HepG2 (cell line): ENCODE measurements at regions not wholly inside any gene's neighbourhood (a gene's known extent, or its start where the extent isn't known, plus 50 kb on each side); places are given as distances from the start of the nearest gene placed in this dataset.

Source experiments
- ATAC-seq: fragments of 200-7000 bp; cut with Tn5 transposase; 3 replicates; pipeline ENCODE4 v1.9.1; 2020; ENCODE audit warnings: mild to moderate bottlenecking, moderate library complexity
- BruUV-seq: library from RNA; stranded (reverse); fragments of 400-500 nt; replicated peaks from 2 replicates; lab custom pipeline; 2021; lab: Mats Ljungman, UMichigan
- CTCF ChIA-PET: fragments of 300-600 bp; formaldehyde crosslinking; extraction: SDS; loops from one replicate; lab custom pipeline; 2021; ENCODE audit warnings: low total read pairs, inconsistent platforms, low intra/inter-chr PET ratio; lab: Yijun Ruan, JAX
- POLR2A ChIA-PET: fragments of 350-600 bp; sonication (Branson Sonifier 250); formaldehyde crosslinking; loops from one replicate; lab custom pipeline; 2020; ENCODE audit warnings: antibody characterized with exemption, inconsistent platforms; lab: Yijun Ruan, JAX
- DNase-seq: peaks from one replicate; pipeline ENCODE4 v3.0.0-alpha.2; 2015; ENCODE audit warnings: low spot score
- FAIRE-seq: peaks from 3 replicates; lab custom pipeline; 2011; peaks lifted over from hg19 to GRCh38; lab: Jason Lieb, UNC
- H2AFZ ChIP-seq: one replicate; pipeline ENCODE4 v1.6.1; 2011; ENCODE audit warnings: low read length, inconsistent platforms
- H3K27ac ChIP-seq: fragments of 300-600 bp; 3 replicates; pipeline ENCODE4 v1.8.0; 2011; ENCODE audit warnings: mixed run types, mild to moderate bottlenecking, mixed read lengths, low read length, inconsistent platforms; ENCODE audit not compliant: insufficient read depth; ENCODE audit errors: extremely low read length
- H3K27me3 ChIP-seq, 2 experiments: fragments of 200-600 bp in 1 of 2; 2 replicates in 1 of 2; 3 replicates in 1 of 2; pipeline versions ENCODE4 v1.6.0 to v1.8.0; 2011; ENCODE audit warnings: low read length in 2 of 2, mild to moderate bottlenecking in 2 of 2, moderate library complexity in 2 of 2, inconsistent platforms in 1 of 2; ENCODE audit not compliant: insufficient read depth in 2 of 2, control insufficient read depth in 1 of 2
- H3K36me3 ChIP-seq, 2 experiments: fragments of 200-600 bp in 1 of 2; replicated peaks in 1 of 2; 2 replicates in 1 of 2; 3 replicates in 1 of 2; pipeline versions ENCODE4 v1.5.1 to v1.8.0; 2011; ENCODE audit warnings: low read length in 2 of 2, inconsistent platforms in 1 of 2; ENCODE audit not compliant: insufficient read depth in 2 of 2, control insufficient read depth in 1 of 2
- H3K4me1 ChIP-seq: 2 replicates; pipeline ENCODE4 v1.5.1; 2012; ENCODE audit warnings: low read length, inconsistent platforms; ENCODE audit not compliant: insufficient read depth
- H3K4me2 ChIP-seq: 2 replicates; pipeline ENCODE4 v1.6.0; 2011; ENCODE audit warnings: low read depth, low read length, inconsistent platforms
- H3K4me3 ChIP-seq, 3 experiments: fragments of 200-600 bp in 1 of 3; sonication (generic), shearing (Covaris generic) in 1 of 3; replicated peaks in 1 of 3; 2 replicates each; pipeline ENCODE4 v1.5.1; 2011 to 2016; ENCODE audit warnings: low read length in 3 of 3, inconsistent platforms in 2 of 3, low read depth in 2 of 3, mild to moderate bottlenecking in 2 of 3, control low read depth in 1 of 3, mixed read lengths in 1 of 3; ENCODE audit not compliant: insufficient read depth in 1 of 3
- H3K79me2 ChIP-seq: one replicate; pipeline ENCODE4 v1.6.1; 2011; ENCODE audit warnings: low read length, inconsistent platforms; ENCODE audit not compliant: insufficient read depth
- H3K9ac ChIP-seq: 2 replicates; pipeline ENCODE4 v1.6.0; 2011; ENCODE audit warnings: mild to moderate bottlenecking, low read depth, low read length, inconsistent platforms; ENCODE audit not compliant: insufficient read depth
- H3K9me3 ChIP-seq: 2 replicates; pipeline ENCODE4 v1.5.1; 2012; ENCODE audit warnings: mild to moderate bottlenecking, low read length
- H4K20me1 ChIP-seq: 2 replicates; pipeline ENCODE4 v1.6.0; 2011; ENCODE audit warnings: inconsistent platforms, mild to moderate bottlenecking, low read length, moderate library complexity; ENCODE audit not compliant: insufficient read depth
- ARID2 ChIP-seq: sonication (generic); formaldehyde crosslinking; IDR thresholded peaks from 2 replicates; pipeline ENCODE4 v1.8.1; 2022; ENCODE audit warnings: mild to moderate bottlenecking, missing genetic modification reagents, borderline replicate concordance
- BRCA1 ChIP-seq: sonication (generic); formaldehyde crosslinking; IDR thresholded peaks from 2 replicates; pipeline ENCODE4 v1.4.0; 2020; ENCODE audit warnings: missing genetic modification reagents
- CEBPG ChIP-seq: IDR thresholded peaks from 2 replicates; pipeline ENCODE4 v1.6.1; 2016
- ELF4 ChIP-seq: sonication (generic); formaldehyde crosslinking; IDR thresholded peaks from 2 replicates; pipeline ENCODE4 v1.5.0; 2020; ENCODE audit warnings: missing genetic modification reagents, mild to moderate bottlenecking, moderate library complexity, borderline replicate concordance
- HDAC2 ChIP-seq: sonication (generic); formaldehyde crosslinking; IDR thresholded peaks from 2 replicates; pipeline ENCODE4 v1.4.0; 2020; ENCODE audit warnings: missing genetic modification reagents
- HOXA3 ChIP-seq: sonication (generic); formaldehyde crosslinking; IDR thresholded peaks from 2 replicates; pipeline ENCODE4 v1.5.0; 2020; ENCODE audit warnings: missing genetic modification reagents
- MAFF ChIP-seq: IDR thresholded peaks from 2 replicates; pipeline ENCODE4 v1.6.1; 2011; ENCODE audit warnings: low read depth, low read length, improper control_type of control experiment
- MAFK ChIP-seq, 2 experiments: IDR thresholded peaks in 1 of 2; conservative IDR thresholded peaks in 1 of 2; 2 replicates each; pipeline ENCODE4 v1.6.1; 2011; ENCODE audit warnings: improper control_type of control experiment in 2 of 2, low read length in 2 of 2
- SOX5 ChIP-seq: IDR thresholded peaks from 2 replicates; pipeline ENCODE4 v1.6.1; 2016; ENCODE audit warnings: borderline replicate concordance
- ZC3H13 ChIP-seq: sonication (generic); formaldehyde crosslinking; IDR thresholded peaks from 2 replicates; pipeline ENCODE4 v1.8.1; 2023; ENCODE audit warnings: mild to moderate bottlenecking, missing genetic modification reagents, moderate library complexity
- ZFYVE20 ChIP-seq: sonication (generic); formaldehyde crosslinking; IDR thresholded peaks from 2 replicates; pipeline ENCODE4 v1.8.0; 2023; ENCODE audit warnings: low read depth, mild to moderate bottlenecking, moderate library complexity, missing genetic modification reagents, borderline replicate concordance
- ZMYM4 ChIP-seq: sonication (generic); formaldehyde crosslinking; IDR thresholded peaks from 2 replicates; pipeline ENCODE4 v1.8.1; 2023; ENCODE audit warnings: mild to moderate bottlenecking, missing genetic modification reagents
- ZNF572 ChIP-seq: sonication (generic); formaldehyde crosslinking; IDR thresholded peaks from 2 replicates; pipeline ENCODE4 v1.5.1; 2020; ENCODE audit warnings: mild to moderate bottlenecking, missing genetic modification reagents
- WGBS: methylation state at CpG from one replicate; pipeline ENCODE4 v1.1.6; 2017; ENCODE audit warnings: low lambda C conversion rate; 5-methylcytosine and 5-hydroxymethylcytosine counted together
- in situ Hi-C: cut with HindIII; loops from 2 replicates; pipeline ENCODE4 v1.10.0; 2017; ENCODE audit warnings: low pct_unique_long_range_greater_than_20kb; ENCODE audit not compliant: extremely low pct_ligation_motif_present
- intact Hi-C: fragments of 100-400 bp; cut with micrococcal nuclease; formaldehyde crosslinking; loops from one replicate; pipeline ENCODE4 v1.10.0; 2022; ENCODE audit not compliant: unreplicated experiment
- TF ChIP-seq, protein P1 (sequence below): sonication (generic); formaldehyde crosslinking; conservative IDR thresholded peaks from 2 replicates; pipeline ENCODE4 v1.5.0; 2020; ENCODE audit warnings: missing genetic modification reagents
- TF ChIP-seq, protein P2 (sequence below): sonication (generic); formaldehyde crosslinking; conservative IDR thresholded peaks from 2 replicates; pipeline ENCODE4 v1.8.0; 2022; ENCODE audit warnings: low read depth, missing genetic modification reagents
- TF ChIP-seq, protein P3 (sequence below): sonication (generic); formaldehyde crosslinking; IDR thresholded peaks from 2 replicates; pipeline ENCODE4 v1.8.0; 2022; ENCODE audit warnings: mild to moderate bottlenecking, missing genetic modification reagents; ENCODE audit not compliant: insufficient replicate concordance

DNA sequence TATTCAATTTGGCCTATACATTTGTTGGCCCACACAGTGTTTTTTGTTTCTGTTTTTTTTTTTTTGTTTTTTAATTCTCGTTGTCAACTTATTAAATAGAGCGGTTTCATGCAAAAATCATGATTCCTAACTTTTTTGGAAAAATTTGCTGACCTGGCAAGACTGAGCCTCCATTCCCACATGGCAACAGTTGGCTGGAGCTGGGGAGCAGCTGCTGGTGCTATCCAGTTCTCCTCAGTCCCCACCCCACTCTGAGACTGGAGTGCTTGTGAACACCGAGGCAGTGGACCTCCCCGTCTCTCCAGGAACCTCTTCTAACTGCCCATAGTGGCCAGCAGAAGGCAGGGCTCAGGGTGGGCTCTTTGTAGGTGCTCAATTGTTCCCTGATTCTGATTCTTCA, 95.7 kb upstream of the OTUD4 start:
- no peaks in the 10 kb centered on the region for H3K36me3 ChIP-seq
- under 1% methylated on average over 4 of the region's 4 CpGs for WGBS
- no peaks in the 10 kb centered on the region for H3K79me2 ChIP-seq
- POLR2A ChIA-PET: no interaction called here
- H3K27ac ChIP-seq: no peak overlapping the region
- H2AFZ ChIP-seq: no peak overlapping the region
- no TSS peak for BruUV-seq
- no peak overlapping the region for H3K4me3 ChIP-seq
- H3K9ac ChIP-seq: no peak overlapping the region
- CTCF ChIA-PET: no interaction called here
- DNase-seq (no peak), FAIRE-seq (no peak), ATAC-seq (no peak)
- H3K27me3 ChIP-seq: peaks cover 0 to 3% of the 10 kb centered on the region in 2 experiments; a peak in 1 of 5 replicates
- H4K20me1 ChIP-seq: no peaks in the 10 kb centered on the region
- no peak for TF ChIP-seq ARID2
- no peak for TF ChIP-seq ELF4 (CRISPR knock-in tag)
- TF ChIP-seq MAFK (conservative IDR thresholded peaks at IDR 0.05 in 1 of 2, IDR thresholded peaks at IDR 0.05 in 1 of 2; ENCODE audit: low read length in 2 of 2): peak; percentile 87 to 93
- peak; percentile 92 for TF ChIP-seq MAFF
- no peak overlapping the region for H3K4me2 ChIP-seq
- H3K4me1 ChIP-seq: peaks cover 5% of the 10 kb centered on the region; the same call in 1 of the 2 replicates
- intact Hi-C loops (no loop called here), in situ Hi-C loops (no loop called here)
- H3K9me3 ChIP-seq: no peaks in the 10 kb centered on the region

DNA sequence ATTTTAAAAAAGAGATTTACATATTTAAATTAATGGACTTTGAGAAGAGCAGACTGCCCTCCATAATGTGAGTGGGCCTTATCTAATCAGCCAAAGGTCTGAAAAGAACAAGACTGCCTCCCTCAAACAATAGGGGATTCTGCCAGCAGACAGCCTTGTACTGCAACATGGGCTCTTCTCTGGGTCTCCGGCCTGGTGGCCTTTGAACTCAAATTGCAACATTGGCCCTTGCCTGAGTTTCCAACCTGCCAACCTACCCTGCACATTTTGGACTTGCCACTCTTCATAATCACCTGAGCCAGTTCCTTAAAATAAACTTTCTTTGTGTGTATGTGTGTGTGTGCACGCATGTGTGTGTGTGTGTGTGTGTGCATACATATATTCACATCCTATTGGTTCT, 90.8 kb upstream of the OTUD4 start:
- Histone ChIP-seq H2AFZ (no peak overlapping the region), H3K9ac (no peak overlapping the region), H3K27ac (no peak overlapping the region), H3K4me1 (peaks cover 5% of the 10 kb centered on the region; the same call in 1 of the 2 replicates), H3K9me3 (no peaks in the 10 kb centered on the region), H3K36me3 (no peaks in the 10 kb centered on the region), H3K4me3 (no peak overlapping the region), H3K27me3 (peaks cover 0 to 3% of the 10 kb centered on the region in 2 experiments; a peak in 1 of 5 replicates), H3K79me2 (no peaks in the 10 kb centered on the region), H3K4me2 (no peak overlapping the region), H4K20me1 (no peaks in the 10 kb centered on the region)
- WGBS: 0% methylated on average over 1 of the region's 2 CpGs
- intact Hi-C loops: no loop called here
- ChIA-PET POLR2A (no interaction called here), CTCF (no interaction called here)
- ATAC-seq: peak; percentile 91
- in situ Hi-C loops: no loop called here
- DNase-seq: peak; percentile 36
- BruUV-seq: no TSS peak
- FAIRE-seq: peak; percentile 72
- TF ChIP-seq ZNF572 (CRISPR knock-in tag) (no peak), SOX5 (peak; percentile 36; the same call in 1 of the 2 replicates), ZC3H13 (CRISPR knock-in tag) (no peak), ZFYVE20 (CRISPR knock-in tag) (no peak), HOXA3 (no peak), BRCA1 (CRISPR knock-in tag) (no peak), HDAC2 (CRISPR knock-in tag) (no peak), ZMYM4 (CRISPR knock-in tag) (0 out of 2 replicates have a peak, but pooled peaks have one; percentile 33), CEBPG (CRISPR knock-in tag) (peak; percentile 78)
- TF ChIP-seq, protein P1, sequence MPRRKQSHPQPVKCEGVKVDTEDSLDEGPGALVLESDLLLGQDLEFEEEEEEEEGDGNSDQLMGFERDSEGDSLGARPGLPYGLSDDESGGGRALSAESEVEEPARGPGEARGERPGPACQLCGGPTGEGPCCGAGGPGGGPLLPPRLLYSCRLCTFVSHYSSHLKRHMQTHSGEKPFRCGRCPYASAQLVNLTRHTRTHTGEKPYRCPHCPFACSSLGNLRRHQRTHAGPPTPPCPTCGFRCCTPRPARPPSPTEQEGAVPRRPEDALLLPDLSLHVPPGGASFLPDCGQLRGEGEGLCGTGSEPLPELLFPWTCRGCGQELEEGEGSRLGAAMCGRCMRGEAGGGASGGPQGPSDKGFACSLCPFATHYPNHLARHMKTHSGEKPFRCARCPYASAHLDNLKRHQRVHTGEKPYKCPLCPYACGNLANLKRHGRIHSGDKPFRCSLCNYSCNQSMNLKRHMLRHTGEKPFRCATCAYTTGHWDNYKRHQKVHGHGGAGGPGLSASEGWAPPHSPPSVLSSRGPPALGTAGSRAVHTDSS (CRISPR knock-in tag): no peak
- TF ChIP-seq, protein P2, sequence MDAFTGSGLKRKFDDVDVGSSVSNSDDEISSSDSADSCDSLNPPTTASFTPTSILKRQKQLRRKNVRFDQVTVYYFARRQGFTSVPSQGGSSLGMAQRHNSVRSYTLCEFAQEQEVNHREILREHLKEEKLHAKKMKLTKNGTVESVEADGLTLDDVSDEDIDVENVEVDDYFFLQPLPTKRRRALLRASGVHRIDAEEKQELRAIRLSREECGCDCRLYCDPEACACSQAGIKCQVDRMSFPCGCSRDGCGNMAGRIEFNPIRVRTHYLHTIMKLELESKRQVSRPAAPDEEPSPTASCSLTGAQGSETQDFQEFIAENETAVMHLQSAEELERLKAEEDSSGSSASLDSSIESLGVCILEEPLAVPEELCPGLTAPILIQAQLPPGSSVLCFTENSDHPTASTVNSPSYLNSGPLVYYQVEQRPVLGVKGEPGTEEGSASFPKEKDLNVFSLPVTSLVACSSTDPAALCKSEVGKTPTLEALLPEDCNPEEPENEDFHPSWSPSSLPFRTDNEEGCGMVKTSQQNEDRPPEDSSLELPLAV: no peak
- TF ChIP-seq, protein P3, sequence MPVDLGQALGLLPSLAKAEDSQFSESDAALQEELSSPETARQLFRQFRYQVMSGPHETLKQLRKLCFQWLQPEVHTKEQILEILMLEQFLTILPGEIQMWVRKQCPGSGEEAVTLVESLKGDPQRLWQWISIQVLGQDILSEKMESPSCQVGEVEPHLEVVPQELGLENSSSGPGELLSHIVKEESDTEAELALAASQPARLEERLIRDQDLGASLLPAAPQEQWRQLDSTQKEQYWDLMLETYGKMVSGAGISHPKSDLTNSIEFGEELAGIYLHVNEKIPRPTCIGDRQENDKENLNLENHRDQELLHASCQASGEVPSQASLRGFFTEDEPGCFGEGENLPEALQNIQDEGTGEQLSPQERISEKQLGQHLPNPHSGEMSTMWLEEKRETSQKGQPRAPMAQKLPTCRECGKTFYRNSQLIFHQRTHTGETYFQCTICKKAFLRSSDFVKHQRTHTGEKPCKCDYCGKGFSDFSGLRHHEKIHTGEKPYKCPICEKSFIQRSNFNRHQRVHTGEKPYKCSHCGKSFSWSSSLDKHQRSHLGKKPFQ: no peak
